ENCODE measurements at regions not wholly inside any gene's neighbourhood (a gene's known extent, or its start where the extent isn't known, plus 50 kb on each side); places are given as distances from the start of the nearest gene placed in this dataset.

- Mint-ChIP-seq H3K4me3 (no peak overlapping the region), H3K9me3 (peaks cover 64 to 67% of the 10 kb centered on the region in 2 experiments), H3K27me3 (ENCODE audit: low read depth) (no peaks in the 10 kb centered on the region; the same call in 1 of the 2 replicates), H3K27ac (no peak overlapping the region), H3K36me3 (ENCODE audit: insufficient read depth in 1 of 3, low read depth in 3 of 3) (no peaks in the 10 kb centered on the region), H3K4me1 (no peaks in the 10 kb centered on the region)
- Histone ChIP-seq H4K5ac (ENCODE audit: insufficient read length, low read depth, low read length) (no peak overlapping the region), H3K14ac (ENCODE audit: insufficient read depth, low read length) (no peak overlapping the region), H2AK5ac (ENCODE audit: insufficient read length, low read length) (no peak overlapping the region), H3K4me1 (ENCODE audit: insufficient read depth, low read length) (no peaks in the 10 kb centered on the region), H3K79me1 (ENCODE audit: insufficient read depth, low read depth, low read length, poor library complexity, severe bottlenecking) (no peaks in the 10 kb centered on the region), H3T11ph (ENCODE audit: low read length) (no peak overlapping the region), H4K20me1 (ENCODE audit: control insufficient read depth, insufficient read depth, insufficient read length) (no peaks in the 10 kb centered on the region), H2AFZ (ENCODE audit: low read length) (no peak overlapping the region), H3K9ac (ENCODE audit: extremely low read depth, insufficient read length, low read length) (no peak overlapping the region), H3K23me2 (ENCODE audit: insufficient read length, low read depth, low read length, poor library complexity, severe bottlenecking) (no peaks in the 10 kb centered on the region), H3K79me2 (ENCODE audit: insufficient read depth, low read length) (no peaks in the 10 kb centered on the region), H3K23ac (ENCODE audit: insufficient read length, low read depth, low read length) (no peak overlapping the region), H3K4ac (ENCODE audit: low read depth, low read length) (no peak overlapping the region), H2BK12ac (ENCODE audit: insufficient read length, low read depth, low read length) (no peak overlapping the region), H3K27me3 (ENCODE audit: insufficient read depth, low read length) (no peaks in the 10 kb centered on the region), H3K18ac (ENCODE audit: insufficient read length, low read depth, low read length) (no peak overlapping the region), H3K56ac (ENCODE audit: insufficient read length, low read depth, low read length) (no peak overlapping the region), H3K27ac (ENCODE audit: insufficient read length, low read depth, low read length) (no peak overlapping the region), H2BK120ac (ENCODE audit: low read depth, low read length, poor library complexity, severe bottlenecking) (no peak overlapping the region), H2BK5ac (ENCODE audit: insufficient read length, low read length) (no peak overlapping the region), H3K9me3 (ENCODE audit: control insufficient read depth, low read depth, low read length) (peaks cover 18% of the 10 kb centered on the region), H3K4me2 (ENCODE audit: insufficient read depth, insufficient read length, low read length) (no peak overlapping the region), H2BK20ac (ENCODE audit: low read depth, low read length, poor library complexity, severe bottlenecking) (no peak overlapping the region), H2BK15ac (ENCODE audit: low read depth, low read length) (no peak overlapping the region), H4K8ac (replicated peaks; ENCODE audit: insufficient read length, low read depth, low read length) (no peak overlapping the region), H4K91ac (ENCODE audit: insufficient read length, low read depth, low read length) (no peak overlapping the region)
- no peak for DNase-seq
- no CpG with 5 or more reads among the region's 4 CpGs for WGBS (ENCODE audit: extremely low coverage, insufficient read length, low lambda C conversion rate)
- no peak for TF ChIP-seq CTCF (conservative IDR thresholded peaks at IDR 0.05)
These were observed 57.0 kb downstream of the XAGE2 start for GRCh38 chrX:52425775-52426174.
